OCI-LY1 (cell line): ENCODE measurements at regions not wholly inside any gene's neighbourhood (a gene's known extent, or its start where the extent isn't known, plus 50 kb on each side); places are given as distances from the start of the nearest gene placed in this dataset.

Experiments
- H2AFZ ChIP-seq: fragments of 200-600 bp; sonication (generic), shearing (Covaris generic); 2 replicates; pipeline ENCODE4 v1.6.0; 2014; ENCODE audit warnings: antibody characterized with exemption, mild to moderate bottlenecking, low read length
- H3F3A ChIP-seq: fragments of 200-600 bp; sonication (generic), shearing (Covaris generic); 2 replicates; pipeline ENCODE4 v1.6.0; 2014; ENCODE audit warnings: mild to moderate bottlenecking, antibody characterized with exemption, low read length, moderate library complexity; ENCODE audit not compliant: insufficient read depth
- H3K27ac ChIP-seq: fragments of 200-600 bp; sonication (generic); 2 replicates; pipeline ENCODE4 v1.5.1; 2014; ENCODE audit warnings: low read length, mixed run types, mild to moderate bottlenecking, low read depth; ENCODE audit not compliant: poor library complexity, severe bottlenecking
- H3K27me3 ChIP-seq: fragments of 200-600 bp; sonication (generic); 2 replicates; pipeline ENCODE4 v1.6.0; 2014; ENCODE audit warnings: antibody characterized with exemption, mild to moderate bottlenecking, low read length, moderate library complexity; ENCODE audit not compliant: insufficient read depth
- H3K36me3 ChIP-seq: fragments of 200-600 bp; sonication (generic); 2 replicates; pipeline ENCODE4 v1.6.1; 2014; ENCODE audit warnings: mild to moderate bottlenecking, antibody characterized with exemption, low read length, moderate library complexity, mixed read lengths; ENCODE audit not compliant: insufficient read depth
- H3K4me1 ChIP-seq: fragments of 200-600 bp; sonication (generic); 2 replicates; pipeline ENCODE4 v1.5.1; 2014; ENCODE audit warnings: mild to moderate bottlenecking, low read length, moderate library complexity; ENCODE audit not compliant: insufficient read depth, severe bottlenecking
- H3K4me2 ChIP-seq: fragments of 200-600 bp; sonication (generic), shearing (Covaris generic); 2 replicates; pipeline ENCODE4 v1.6.1; 2014; ENCODE audit warnings: low read length
- H3K4me3 ChIP-seq: fragments of 200-600 bp; sonication (generic); 2 replicates; pipeline ENCODE4 v1.5.1; 2014; ENCODE audit warnings: low read length, low read depth, mild to moderate bottlenecking, mixed read lengths; ENCODE audit not compliant: poor library complexity, severe bottlenecking
- H3K79me2 ChIP-seq: fragments of 200-600 bp; shearing (Covaris generic); 2 replicates; pipeline ENCODE4 v1.6.1; 2016; ENCODE audit warnings: mixed run types, low read length, mixed read lengths; ENCODE audit not compliant: insufficient read depth
- H3K9ac ChIP-seq: fragments of 200-600 bp; sonication (generic), shearing (Covaris generic); 2 replicates; pipeline ENCODE4 v1.6.1; 2014; ENCODE audit warnings: mild to moderate bottlenecking, low read length, mixed read lengths
- H3K9me2 ChIP-seq: fragments of 200-600 bp; sonication (generic), shearing (Covaris generic); 2 replicates; pipeline ENCODE4 v1.6.1; 2014; ENCODE audit warnings: low read depth, mild to moderate bottlenecking, low read length, mixed read lengths
- H3K9me3 ChIP-seq: fragments of 200-600 bp; shearing (Covaris generic); 2 replicates; pipeline ENCODE4 v1.6.1; 2014; ENCODE audit warnings: low read length, mixed read lengths
- H4K20me1 ChIP-seq: fragments of 200-600 bp; sonication (generic), shearing (Covaris generic); 2 replicates; pipeline ENCODE4 v1.6.0; 2016; ENCODE audit warnings: mild to moderate bottlenecking, low read length; ENCODE audit not compliant: insufficient read depth
- EZH2 ChIP-seq: fragments of 200-600 bp; sonication (generic), shearing (Covaris generic); IDR thresholded peaks from 2 replicates; pipeline ENCODE4 v1.8.0; 2017; ENCODE audit warnings: borderline replicate concordance, mixed run types, mild to moderate bottlenecking, antibody characterized with exemption, low read length, moderate library complexity, mixed read lengths
- TF ChIP-seq, protein P1 (sequence below): fragments of 200-600 bp; sonication (generic), shearing (Covaris generic); IDR thresholded peaks from 2 replicates; pipeline ENCODE4 v1.5.1; 2017; ENCODE audit warnings: mild to moderate bottlenecking, antibody characterized with exemption, low read length, moderate library complexity, mixed read lengths

DNA sequence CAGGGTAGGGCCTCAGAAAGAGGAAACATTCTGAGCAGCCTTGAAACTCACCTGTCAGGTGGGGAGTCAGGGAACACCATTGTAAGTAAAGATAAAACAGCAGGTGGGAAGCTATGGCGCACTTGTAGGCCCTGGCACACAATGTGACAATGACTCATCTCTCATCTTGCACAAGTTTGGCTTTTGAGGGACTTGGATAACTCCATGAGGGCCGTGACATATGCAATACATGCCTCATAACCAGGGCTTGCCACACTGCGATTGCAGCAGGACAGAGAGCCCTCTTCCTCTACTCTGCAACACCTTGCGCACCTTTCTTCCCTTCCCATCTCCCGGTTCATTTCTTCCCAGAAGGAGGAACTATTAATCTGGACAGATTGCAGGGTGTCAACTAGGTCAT lies 144.9 kb downstream of the CEP120 start:
- Histone ChIP-seq H3K27ac (no peak overlapping the region), H4K20me1 (no peaks in the 10 kb centered on the region), H3K4me2 (no peak overlapping the region), H3K4me1 (no peaks in the 10 kb centered on the region), H3K79me2 (no peaks in the 10 kb centered on the region), H3F3A (no peaks in the 10 kb centered on the region), H3K9me2 (no peaks in the 10 kb centered on the region), H3K9ac (no peak overlapping the region), H2AFZ (no peak overlapping the region), H3K4me3 (no peak overlapping the region), H3K27me3 (no peaks in the 10 kb centered on the region), H3K9me3 (no peaks in the 10 kb centered on the region), H3K36me3 (no peaks in the 10 kb centered on the region)
- TF ChIP-seq EZH2: no peak
- TF ChIP-seq, protein P1, sequence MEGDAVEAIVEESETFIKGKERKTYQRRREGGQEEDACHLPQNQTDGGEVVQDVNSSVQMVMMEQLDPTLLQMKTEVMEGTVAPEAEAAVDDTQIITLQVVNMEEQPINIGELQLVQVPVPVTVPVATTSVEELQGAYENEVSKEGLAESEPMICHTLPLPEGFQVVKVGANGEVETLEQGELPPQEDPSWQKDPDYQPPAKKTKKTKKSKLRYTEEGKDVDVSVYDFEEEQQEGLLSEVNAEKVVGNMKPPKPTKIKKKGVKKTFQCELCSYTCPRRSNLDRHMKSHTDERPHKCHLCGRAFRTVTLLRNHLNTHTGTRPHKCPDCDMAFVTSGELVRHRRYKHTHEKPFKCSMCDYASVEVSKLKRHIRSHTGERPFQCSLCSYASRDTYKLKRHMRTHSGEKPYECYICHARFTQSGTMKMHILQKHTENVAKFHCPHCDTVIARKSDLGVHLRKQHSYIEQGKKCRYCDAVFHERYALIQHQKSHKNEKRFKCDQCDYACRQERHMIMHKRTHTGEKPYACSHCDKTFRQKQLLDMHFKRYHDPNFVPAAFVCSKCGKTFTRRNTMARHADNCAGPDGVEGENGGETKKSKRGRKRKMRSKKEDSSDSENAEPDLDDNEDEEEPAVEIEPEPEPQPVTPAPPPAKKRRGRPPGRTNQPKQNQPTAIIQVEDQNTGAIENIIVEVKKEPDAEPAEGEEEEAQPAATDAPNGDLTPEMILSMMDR: no peak

DNA sequence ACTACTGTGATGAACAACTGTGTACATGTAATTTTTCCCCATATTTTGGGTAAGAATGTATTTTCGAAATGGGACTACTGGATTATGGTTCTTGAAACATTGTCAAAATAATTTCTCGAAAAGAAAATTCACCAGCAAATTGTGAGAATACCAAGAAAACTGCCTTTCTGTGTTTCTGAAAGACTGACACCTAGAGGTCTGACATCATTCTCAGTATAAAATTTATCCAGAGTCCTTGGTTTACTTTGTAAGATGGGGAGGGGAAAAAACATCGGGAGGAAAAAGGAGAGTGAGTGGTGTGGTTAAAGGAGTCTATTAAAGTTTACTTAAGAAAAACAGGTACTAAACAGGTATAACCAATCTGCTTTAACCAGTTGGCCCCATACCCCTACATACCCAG lies 149.2 kb downstream of the CEP120 start:
- Histone ChIP-seq H3K9ac (no peak overlapping the region), H3F3A (no peaks in the 10 kb centered on the region), H3K27ac (no peak overlapping the region)

DNA sequence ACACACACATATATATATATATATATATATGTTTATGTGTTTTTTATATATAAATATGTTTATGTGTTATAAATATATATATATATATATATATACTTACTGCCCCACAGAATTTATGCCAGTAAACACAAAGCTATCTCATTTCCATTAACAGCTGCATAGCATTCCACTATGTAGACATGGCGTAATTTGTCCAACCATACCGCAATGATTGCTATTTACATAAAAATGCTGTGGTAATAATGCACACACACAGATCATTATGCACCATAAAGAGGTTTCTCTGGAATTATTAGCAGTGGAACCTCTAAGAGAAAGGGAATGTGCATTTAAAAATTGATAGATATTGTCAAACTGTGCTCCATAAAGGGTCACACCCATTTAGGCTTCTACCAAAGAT lies 150.1 kb downstream of the CEP120 start:
- Histone ChIP-seq H3K4me3 (no peak overlapping the region), H3K27ac (no peak overlapping the region), H3K4me1 (no peaks in the 10 kb centered on the region), H4K20me1 (no peaks in the 10 kb centered on the region), H3K9me2 (no peaks in the 10 kb centered on the region), H2AFZ (no peak overlapping the region), H3K9ac (no peak overlapping the region), H3K36me3 (no peaks in the 10 kb centered on the region), H3F3A (no peaks in the 10 kb centered on the region), H3K9me3 (no peaks in the 10 kb centered on the region), H3K4me2 (no peak overlapping the region), H3K79me2 (no peaks in the 10 kb centered on the region), H3K27me3 (no peaks in the 10 kb centered on the region)
- TF ChIP-seq, protein P1: no peak
- no peak for TF ChIP-seq EZH2

More for the DNA sequence above, 149.2 kb downstream of the CEP120 start:
- Histone ChIP-seq H3K4me1 (no peaks in the 10 kb centered on the region), H3K9me2 (no peaks in the 10 kb centered on the region), H3K36me3 (no peaks in the 10 kb centered on the region), H3K4me2 (no peak overlapping the region), H3K27me3 (no peaks in the 10 kb centered on the region), H3K79me2 (no peaks in the 10 kb centered on the region), H3K4me3 (no peak overlapping the region), H2AFZ (no peak overlapping the region), H4K20me1 (no peaks in the 10 kb centered on the region), H3K9me3 (no peaks in the 10 kb centered on the region)
- no peak for TF ChIP-seq EZH2
- TF ChIP-seq, protein P1: peak; percentile 30; the same call in 1 of the 2 replicates
